Glutamatergic neuron (in vitro differentiated cells): ENCODE measurements at regions not wholly inside any gene's neighbourhood (a gene's known extent, or its start where the extent isn't known, plus 50 kb on each side); places are given as distances from the start of the nearest gene placed in this dataset.

ENCODE experiments used
- DNase-seq: peaks from one replicate; pipeline ENCODE4 v3.0.0; 2022
- H3K27ac Mint-ChIP-seq: one replicate; pipeline ENCODE4 v1.8.0; 2020; ENCODE audit warnings: mild to moderate bottlenecking, mixed read lengths, inconsistent platforms; ENCODE audit not compliant: unreplicated experiment
- H3K27me3 Mint-ChIP-seq: one replicate; pipeline ENCODE4 v1.8.0; 2020; ENCODE audit warnings: mild to moderate bottlenecking, moderate library complexity, mixed read lengths, inconsistent platforms; ENCODE audit not compliant: unreplicated experiment
- H3K36me3 Mint-ChIP-seq: one replicate; pipeline ENCODE4 v1.8.0; 2020; ENCODE audit warnings: mild to moderate bottlenecking, mixed read lengths, inconsistent platforms; ENCODE audit not compliant: unreplicated experiment
- H3K4me1 Mint-ChIP-seq: one replicate; pipeline ENCODE4 v1.8.0; 2020; ENCODE audit warnings: mild to moderate bottlenecking, low read depth, mixed read lengths, inconsistent platforms; ENCODE audit not compliant: unreplicated experiment
- H3K4me3 Mint-ChIP-seq: one replicate; pipeline ENCODE4 v1.8.0; 2020; ENCODE audit warnings: mild to moderate bottlenecking, mixed read lengths, inconsistent platforms; ENCODE audit not compliant: unreplicated experiment
- H3K9me3 Mint-ChIP-seq: one replicate; pipeline ENCODE4 v1.8.0; 2020; ENCODE audit warnings: mild to moderate bottlenecking, moderate library complexity, mixed read lengths, inconsistent platforms; ENCODE audit not compliant: unreplicated experiment
- CTCF ChIP-seq: fragments of 200-600 bp; sonication (generic); IDR thresholded peaks from one replicate; pipeline ENCODE4 v1.5.0; 2021; ENCODE audit not compliant: partially characterized antibody, unreplicated experiment

GRCh38 chr6:90393232-90393884 is 96.7 kb upstream of the BACH2 start:
- H3K9me3 Mint-ChIP-seq = no peaks in the 10 kb centered on the region
- H3K36me3 Mint-ChIP-seq = no peaks in the 10 kb centered on the region
- peak overlapping the region; percentile 1 for H3K27ac Mint-ChIP-seq
- H3K4me1 Mint-ChIP-seq = peaks cover 23% of the 10 kb centered on the region
- DNase-seq = peak; percentile 67
- no peak overlapping the region for H3K4me3 Mint-ChIP-seq
- peak; percentile 74 for TF ChIP-seq CTCF
- no peaks in the 10 kb centered on the region for H3K27me3 Mint-ChIP-seq

- H3K4me3 Mint-ChIP-seq = no peak overlapping the region
These were observed 93.7 kb upstream of the BACH2 start for GRCh38 chr6:90390379-90390778.

GRCh38 chr6:90388395-90388794 is 91.8 kb upstream of the BACH2 start:
- Mint-ChIP-seq H3K36me3 (no peaks in the 10 kb centered on the region), H3K9me3 (no peaks in the 10 kb centered on the region), H3K27me3 (no peaks in the 10 kb centered on the region), H3K4me3 (no peak overlapping the region), H3K4me1 (peaks cover 24% of the 10 kb centered on the region), H3K27ac (no peak overlapping the region)
- TF ChIP-seq CTCF = no peak
- DNase-seq = no peak

More at GRCh38 chr6:90390379-90390778, 93.7 kb upstream of the BACH2 start:
- H3K36me3 Mint-ChIP-seq = no peaks in the 10 kb centered on the region
- H3K27ac Mint-ChIP-seq = no peak overlapping the region
- DNase-seq = no peak
- peaks cover 30% of the 10 kb centered on the region for H3K4me1 Mint-ChIP-seq
- no peak for TF ChIP-seq CTCF
- H3K27me3 Mint-ChIP-seq = no peaks in the 10 kb centered on the region
- H3K9me3 Mint-ChIP-seq = no peaks in the 10 kb centered on the region

- H3K4me1 Mint-ChIP-seq = peaks cover 18% of the 10 kb centered on the region
- no peaks in the 10 kb centered on the region for H3K36me3 Mint-ChIP-seq
- no peak overlapping the region for H3K4me3 Mint-ChIP-seq
- no peak overlapping the region for H3K27ac Mint-ChIP-seq
- TF ChIP-seq CTCF = no peak
- DNase-seq = no peak
- H3K27me3 Mint-ChIP-seq = no peaks in the 10 kb centered on the region
- no peaks in the 10 kb centered on the region for H3K9me3 Mint-ChIP-seq
These were observed 91.2 kb upstream of the BACH2 start for GRCh38 chr6:90387826-90388225.

- H3K36me3 Mint-ChIP-seq = no peaks in the 10 kb centered on the region
- H3K9me3 Mint-ChIP-seq = no peaks in the 10 kb centered on the region
- H3K4me3 Mint-ChIP-seq = no peak overlapping the region
- H3K4me1 Mint-ChIP-seq = peaks cover 17% of the 10 kb centered on the region
- no peak for DNase-seq
- no peak overlapping the region for H3K27ac Mint-ChIP-seq
- TF ChIP-seq CTCF = no peak
- no peaks in the 10 kb centered on the region for H3K27me3 Mint-ChIP-seq
These were observed 90.7 kb upstream of the BACH2 start for GRCh38 chr6:90387383-90387775.
